OCI-LY7 (cell line): ENCODE measurements at regions not wholly inside any gene's neighbourhood (a gene's known extent, or its start where the extent isn't known, plus 50 kb on each side); places are given as distances from the start of the nearest gene placed in this dataset.

Experiments
- BruUV-seq: library from RNA; stranded (reverse); fragments of 400-500 nt; replicated peaks from 2 replicates; lab custom pipeline; 2021; lab: Mats Ljungman, UMichigan
- CTCF ChIA-PET: fragments of 300-600 bp; sonication (Branson Sonifier 250); formaldehyde crosslinking; loops from one replicate; lab custom pipeline; 2022; ENCODE audit warnings: antibody characterized with exemption; ENCODE audit not compliant: unreplicated experiment; lab: Charles Lee
- POLR2A ChIA-PET: fragments of 300-600 bp; sonication (Branson Sonifier 250); formaldehyde crosslinking; loops from one replicate; lab custom pipeline; 2022; ENCODE audit warnings: antibody characterized with exemption; lab: Charles Lee
- DNase-seq: peaks from one replicate; pipeline ENCODE4 v3.0.0-alpha.2; 2015; ENCODE audit warnings: low spot score
- H2AFZ ChIP-seq: fragments of 200-600 bp; sonication (generic), shearing (Covaris generic); 2 replicates; pipeline ENCODE4 v1.6.1; 2014; ENCODE audit warnings: mild to moderate bottlenecking, antibody characterized with exemption, low read length, moderate library complexity
- H3K27ac ChIP-seq: fragments of 200-600 bp; sonication (generic); 2 replicates; pipeline ENCODE4 v1.5.1; 2014; ENCODE audit warnings: mixed run types, low read depth, mild to moderate bottlenecking, moderate library complexity, low read length, inconsistent platforms; ENCODE audit not compliant: poor library complexity, severe bottlenecking
- H3K36me3 ChIP-seq: fragments of 200-600 bp; sonication (generic); 2 replicates; pipeline ENCODE4 v1.6.1; 2014; ENCODE audit warnings: mild to moderate bottlenecking, antibody characterized with exemption, low read length, moderate library complexity, mixed read lengths; ENCODE audit not compliant: insufficient read depth
- H3K4me1 ChIP-seq: fragments of 200-600 bp; sonication (generic); 2 replicates; pipeline ENCODE4 v1.5.1; 2014; ENCODE audit warnings: mild to moderate bottlenecking, low read length; ENCODE audit not compliant: insufficient read depth, poor library complexity, severe bottlenecking
- H3K4me2 ChIP-seq: fragments of 200-600 bp; sonication (generic); 2 replicates; pipeline ENCODE4 v1.6.1; 2014; ENCODE audit warnings: mild to moderate bottlenecking, low read length
- H3K4me3 ChIP-seq: fragments of 200-600 bp; sonication (generic); 2 replicates; pipeline ENCODE4 v1.5.1; 2014; ENCODE audit warnings: mild to moderate bottlenecking, low read depth, low read length; ENCODE audit not compliant: poor library complexity, severe bottlenecking
- H3K79me2 ChIP-seq: fragments of 200-600 bp; sonication (generic); 2 replicates; pipeline ENCODE4 v1.6.1; 2016; ENCODE audit warnings: low read depth, mild to moderate bottlenecking, low read length, moderate library complexity, mixed read lengths; ENCODE audit not compliant: insufficient read depth
- H3K9me2 ChIP-seq: fragments of 200-600 bp; sonication (generic); 2 replicates; pipeline ENCODE4 v1.6.1; 2016; ENCODE audit warnings: mild to moderate bottlenecking, low read length, mixed read lengths; ENCODE audit not compliant: insufficient read depth
- H3K9me3 ChIP-seq: fragments of 200-600 bp; sonication (generic); 2 replicates; pipeline ENCODE4 v1.6.1; 2014; ENCODE audit warnings: mild to moderate bottlenecking, mixed run types, low read length, mixed read lengths
- H4K20me1 ChIP-seq: fragments of 200-600 bp; sonication (generic); 2 replicates; pipeline ENCODE4 v1.6.1; 2014; ENCODE audit warnings: mild to moderate bottlenecking, antibody characterized with exemption, low read length, moderate library complexity, mixed read lengths; ENCODE audit not compliant: insufficient read depth
- CTCF ChIP-seq: fragments of 200-600 bp; sonication (generic); conservative IDR thresholded peaks from 2 replicates; pipeline ENCODE4 v1.5.1; 2014; ENCODE audit warnings: mild to moderate bottlenecking, antibody characterized with exemption, low read length, moderate library complexity, mixed read lengths
- EZH2phosphoT487 ChIP-seq: fragments of 200-600 bp; sonication (generic); IDR thresholded peaks from 2 replicates; pipeline ENCODE4 v1.6.1; 2018; ENCODE audit warnings: low read depth, borderline replicate concordance, mild to moderate bottlenecking, mixed run types, antibody characterized with exemption, low read length, moderate library complexity, mixed read lengths
- intact Hi-C: fragments of 100-400 bp; cut with micrococcal nuclease; formaldehyde crosslinking; loops from one replicate; pipeline ENCODE4 v1.10.0; 2022; ENCODE audit not compliant: unreplicated experiment

GRCh38 chr15:52872036-52872818, 82.1 kb upstream of the ONECUT1 start:
- POLR2A ChIA-PET: no interaction called here
- no peak for DNase-seq
- no peaks in the 10 kb centered on the region for H3K9me2 ChIP-seq
- intact Hi-C loops: no loop called here
- no peaks in the 10 kb centered on the region for H4K20me1 ChIP-seq
- BruUV-seq: no TSS peak
- no peak overlapping the region for H2AFZ ChIP-seq
- no peak for TF ChIP-seq EZH2phosphoT487
- CTCF ChIA-PET: no interaction called here
- H3K4me3 ChIP-seq: no peak overlapping the region
- H3K79me2 ChIP-seq: no peaks in the 10 kb centered on the region
- H3K27ac ChIP-seq: no peak overlapping the region
- H3K4me1 ChIP-seq: no peaks in the 10 kb centered on the region
- no peaks in the 10 kb centered on the region for H3K36me3 ChIP-seq
- H3K4me2 ChIP-seq: no peak overlapping the region
- H3K9me3 ChIP-seq: no peaks in the 10 kb centered on the region

DNA sequence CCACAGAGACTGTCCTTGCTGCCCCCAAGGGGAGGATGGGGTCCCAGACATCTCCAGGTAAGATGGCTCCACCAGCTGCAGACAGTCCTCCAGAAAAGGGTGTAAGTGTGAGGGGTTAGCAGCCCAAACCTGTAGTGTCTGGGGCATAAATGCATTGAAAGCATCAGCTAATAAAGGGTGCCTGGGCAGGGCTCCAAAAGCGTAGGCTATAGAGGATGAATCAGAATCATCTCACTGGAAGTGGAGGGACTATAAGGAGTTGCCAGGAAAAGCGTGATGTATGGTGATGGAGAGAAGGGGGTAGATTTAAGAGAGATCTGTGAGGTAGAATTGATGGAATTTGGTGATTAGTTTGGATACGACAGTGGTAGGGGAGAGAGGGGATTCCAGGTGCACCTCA, 79.9 kb upstream of the ONECUT1 start:
- no peak for TF ChIP-seq EZH2phosphoT487
- TF ChIP-seq CTCF: no peak
- ChIA-PET POLR2A (no interaction called here), CTCF (no interaction called here)
- H2AFZ ChIP-seq: no peak overlapping the region
- H3K4me3 ChIP-seq: no peak overlapping the region
- intact Hi-C loops: no loop called here
- no peaks in the 10 kb centered on the region for H4K20me1 ChIP-seq
- no TSS peak for BruUV-seq
- no peaks in the 10 kb centered on the region for H3K9me3 ChIP-seq
- no peak overlapping the region for H3K4me2 ChIP-seq
- H3K4me1 ChIP-seq: no peaks in the 10 kb centered on the region
- no peaks in the 10 kb centered on the region for H3K36me3 ChIP-seq
- DNase-seq: no peak
- no peaks in the 10 kb centered on the region for H3K9me2 ChIP-seq
- H3K79me2 ChIP-seq: no peaks in the 10 kb centered on the region
- no peak overlapping the region for H3K27ac ChIP-seq

DNA sequence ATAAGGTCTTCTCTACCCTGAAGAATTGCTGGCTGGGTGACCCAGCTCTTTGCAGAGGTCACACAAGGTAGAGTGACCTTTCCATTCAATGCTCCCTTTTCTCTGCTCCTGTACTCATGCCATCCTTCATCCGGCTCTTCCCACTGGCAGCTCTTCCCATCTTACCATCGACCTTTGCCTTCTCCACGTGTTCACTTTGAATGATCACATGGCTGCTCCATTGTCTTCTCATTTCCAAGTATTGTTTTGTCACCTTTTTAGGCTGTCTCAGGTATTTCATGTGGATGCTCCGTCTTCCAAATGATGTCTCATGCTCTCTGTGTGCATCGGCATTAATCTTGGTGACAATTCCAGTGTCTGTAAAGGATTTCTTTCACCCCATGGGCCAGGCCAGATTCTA, 76.6 kb upstream of the ONECUT1 start:
- Histone ChIP-seq H3K9me2 (no peaks in the 10 kb centered on the region), H3K27ac (no peak overlapping the region), H3K4me1 (no peaks in the 10 kb centered on the region), H3K4me2 (no peak overlapping the region), H2AFZ (no peak overlapping the region), H3K79me2 (no peaks in the 10 kb centered on the region), H4K20me1 (no peaks in the 10 kb centered on the region), H3K36me3 (no peaks in the 10 kb centered on the region), H3K4me3 (no peak overlapping the region), H3K9me3 (no peaks in the 10 kb centered on the region)
- no peak for TF ChIP-seq EZH2phosphoT487
- no peak for TF ChIP-seq CTCF
- POLR2A ChIA-PET: no interaction called here
- DNase-seq: no peak
- CTCF ChIA-PET: no interaction called here
- intact Hi-C loops: no loop called here
- no TSS peak for BruUV-seq
